ENCODE measurements at regions not wholly inside any gene's neighbourhood (a gene's known extent, or its start where the extent isn't known, plus 50 kb on each side); places are given as distances from the start of the nearest gene placed in this dataset.

- no peak for ATAC-seq (replicated peaks in 6 of 8)
- Histone ChIP-seq H3K4me1 (replicated peaks in 1 of 2) (peaks cover 0 to 29% of the 10 kb centered on the region in 2 donors), H3K27ac (no peak overlapping the region), H3K4me3 (no peak overlapping the region)
- in situ Hi-C loops (cut with MboI; ENCODE audit: low pct_unique_long_range_greater_than_20kb in 2 of 9, low sequenced_read_pairs in 9 of 9, unreplicated experiment in 9 of 9): no loop called here
- WGBS, 10 experiments: 29 to 90% (median 45%) methylated on average over 1 to 2 of the region's 2 CpGs; no CpG with 5 or more reads in 1 of the 10 experiments
Measured at GRCh38 chr1:162984699-162985098, 84.5 kb upstream of the RGS4 start.

GRCh38 chr1:162983671-162984425 is 85.3 kb upstream of the RGS4 start:
- Histone ChIP-seq H3K27ac (no peak overlapping the region), H3K4me3 (no peak overlapping the region), H3K4me1 (replicated peaks in 1 of 2) (peaks cover 0 to 29% of the 10 kb centered on the region in 2 donors)
- in situ Hi-C loops (cut with MboI; ENCODE audit: low pct_unique_long_range_greater_than_20kb in 2 of 9, low sequenced_read_pairs in 9 of 9, unreplicated experiment in 9 of 9): no loop called here
- no peak for ATAC-seq (replicated peaks in 6 of 8)
- WGBS, 10 experiments: 42 to 96% (median 83%) methylated on average over 1 to 3 of the region's 3 CpGs

- Histone ChIP-seq H3K4me1 (replicated peaks in 1 of 2) (peaks cover 0 to 20% of the 10 kb centered on the region in 2 donors), H3K27ac (no peak overlapping the region), H3K4me3 (no peak overlapping the region)
- in situ Hi-C loops (cut with MboI; ENCODE audit: low pct_unique_long_range_greater_than_20kb in 2 of 9, low sequenced_read_pairs in 9 of 9, unreplicated experiment in 9 of 9): no loop called here
- no peak for ATAC-seq (replicated peaks in 6 of 8)
Measured at GRCh38 chr1:162982364-162982763, 86.8 kb upstream of the RGS4 start.

- in situ Hi-C loops (cut with MboI; ENCODE audit: low pct_unique_long_range_greater_than_20kb in 2 of 9, low sequenced_read_pairs in 9 of 9, unreplicated experiment in 9 of 9): no loop called here
- Histone ChIP-seq H3K4me3 (no peak overlapping the region), H3K27ac (no peak overlapping the region), H3K4me1 (replicated peaks in 1 of 2) (peaks cover 0 to 4% of the 10 kb centered on the region in 2 donors)
- 10 to 93% (median 81%) methylated on average over 2 to 8 of the region's 8 CpGs; no CpG with 5 or more reads in 1 of the 10 experiments for WGBS, 10 experiments
- ATAC-seq (replicated peaks in 6 of 8): peak in 3 of 8 experiments; percentile 81 to 94 (median 88)
Measured at GRCh38 chr1:162977944-162978568, 91.1 kb upstream of the RGS4 start.

GRCh38 chr1:162976628-162977027 is 92.5 kb upstream of the RGS4 start:
- Histone ChIP-seq H3K4me1 (replicated peaks in 1 of 2) (no peaks in the 10 kb centered on the region), H3K27ac (no peak overlapping the region), H3K4me3 (no peak overlapping the region)
- WGBS, 10 experiments: 29 to 81% (median 58%) methylated on average over 1 to 3 of the region's 3 CpGs; no CpG with 5 or more reads in 2 of the 10 experiments
- in situ Hi-C loops (cut with MboI; ENCODE audit: low pct_unique_long_range_greater_than_20kb in 2 of 9, low sequenced_read_pairs in 9 of 9, unreplicated experiment in 9 of 9): no loop called here
- no peak for ATAC-seq (replicated peaks in 6 of 8)

GRCh38 chr1:162974810-162975209 is 94.4 kb upstream of the RGS4 start:
- ATAC-seq (replicated peaks in 6 of 8): no peak
- Histone ChIP-seq H3K4me1 (replicated peaks in 1 of 2) (peaks cover 0 to 12% of the 10 kb centered on the region in 2 donors), H3K27ac (no peak overlapping the region), H3K4me3 (no peak overlapping the region)
- in situ Hi-C loops (cut with MboI; ENCODE audit: low pct_unique_long_range_greater_than_20kb in 2 of 9, low sequenced_read_pairs in 9 of 9, unreplicated experiment in 9 of 9): no loop called here

- H3K4me3 ChIP-seq: no peak overlapping the region
- peaks cover 0 to 17% of the 10 kb centered on the region in 2 donors for H3K4me1 ChIP-seq (replicated peaks in 1 of 2)
- ATAC-seq (replicated peaks in 6 of 8): no peak
- in situ Hi-C loops (cut with MboI; ENCODE audit: low pct_unique_long_range_greater_than_20kb in 2 of 9, low sequenced_read_pairs in 9 of 9, unreplicated experiment in 9 of 9): no loop called here
- no peak overlapping the region for H3K27ac ChIP-seq
Measured at GRCh38 chr1:162973381-162973795, 95.8 kb upstream of the RGS4 start.

- Histone ChIP-seq H3K4me1 (replicated peaks in 1 of 2) (peaks cover 0 to 17% of the 10 kb centered on the region in 2 donors), H3K27ac (no peak overlapping the region), H3K4me3 (no peak overlapping the region)
- no peak for ATAC-seq (replicated peaks in 6 of 8)
- in situ Hi-C loops (cut with MboI; ENCODE audit: low pct_unique_long_range_greater_than_20kb in 2 of 9, low sequenced_read_pairs in 9 of 9, unreplicated experiment in 9 of 9): no loop called here
- 28 to 100% (median 85%) methylated on average over 1 to 4 of the region's 4 CpGs for WGBS, 10 experiments
Measured at GRCh38 chr1:162972773-162973172, 96.4 kb upstream of the RGS4 start.

- H3K4me3 ChIP-seq: no peak overlapping the region
- in situ Hi-C loops (cut with MboI; ENCODE audit: low pct_unique_long_range_greater_than_20kb in 2 of 9, low sequenced_read_pairs in 9 of 9, unreplicated experiment in 9 of 9): no loop called here
- peaks cover 0 to 17% of the 10 kb centered on the region in 2 donors for H3K4me1 ChIP-seq (replicated peaks in 1 of 2)
- 33 to 100% (median 61%) methylated on average over 1 to 3 of the region's 3 CpGs; no CpG with 5 or more reads in 3 of the 10 experiments for WGBS, 10 experiments
- no peak overlapping the region for H3K27ac ChIP-seq
- peak in 3 of 8 experiments; percentile 16 to 46 (median 25) for ATAC-seq (replicated peaks in 6 of 8)
Measured at GRCh38 chr1:162970021-162970420, 99.1 kb upstream of the RGS4 start.

GRCh38 chr1:162966613-162967012 is 102.5 kb upstream of the RGS4 start:
- 0 to 100% (median 80%) methylated on average over 1 of the region's 1 CpG; no CpG with 5 or more reads in 3 of the 10 experiments for WGBS, 10 experiments
- Histone ChIP-seq H3K4me1 (replicated peaks in 1 of 2) (peaks cover 0 to 19% of the 10 kb centered on the region in 2 donors), H3K4me3 (no peak overlapping the region), H3K27ac (no peak overlapping the region)
- no peak for ATAC-seq (replicated peaks in 6 of 8)
- in situ Hi-C loops (cut with MboI; ENCODE audit: low pct_unique_long_range_greater_than_20kb in 2 of 9, low sequenced_read_pairs in 9 of 9, unreplicated experiment in 9 of 9): no loop called here

GRCh38 chr1:162964901-162965300 is 103.9 kb upstream of the CCDC190 start:
- H3K27ac ChIP-seq: no peak overlapping the region
- no peak overlapping the region for H3K4me3 ChIP-seq
- in situ Hi-C loops (cut with MboI; ENCODE audit: low pct_unique_long_range_greater_than_20kb in 2 of 9, low sequenced_read_pairs in 9 of 9, unreplicated experiment in 9 of 9): no loop called here
- 22 to 83% (median 61%) methylated on average over 2 to 3 of the region's 3 CpGs for WGBS, 10 experiments
- H3K4me1 ChIP-seq (replicated peaks in 1 of 2): peaks cover 0 to 8% of the 10 kb centered on the region in 2 donors
- ATAC-seq (replicated peaks in 6 of 8): no peak

GRCh38 chr1:162956922-162957321 is 95.9 kb upstream of the CCDC190 start:
- Histone ChIP-seq H3K4me3 (no peak overlapping the region), H3K27ac (no peak overlapping the region), H3K4me1 (replicated peaks in 1 of 2) (peaks cover 0 to 4% of the 10 kb centered on the region in 2 donors)
- no peak for ATAC-seq (replicated peaks in 6 of 8)
- WGBS, 10 experiments: 8 to 83% (median 47%) methylated on average over 1 to 2 of the region's 2 CpGs; no CpG with 5 or more reads in 1 of the 10 experiments
- in situ Hi-C loops (cut with MboI; ENCODE audit: low pct_unique_long_range_greater_than_20kb in 2 of 9, low sequenced_read_pairs in 9 of 9, unreplicated experiment in 9 of 9): no loop called here

GRCh38 chr1:162954824-162955223 is 93.8 kb upstream of the CCDC190 start:
- 78 to 100% (median 93%) methylated on average over 1 to 4 of the region's 4 CpGs; no CpG with 5 or more reads in 3 of the 10 experiments for WGBS, 10 experiments
- in situ Hi-C loops (cut with MboI; ENCODE audit: low pct_unique_long_range_greater_than_20kb in 2 of 9, low sequenced_read_pairs in 9 of 9, unreplicated experiment in 9 of 9): no loop called here

More at GRCh38 chr1:162954824-162955223, 93.8 kb upstream of the CCDC190 start:
- Histone ChIP-seq H3K4me3 (no peak overlapping the region), H3K27ac (no peak overlapping the region), H3K4me1 (replicated peaks in 1 of 2) (peaks cover 0 to 2% of the 10 kb centered on the region in 2 donors)
- no peak for ATAC-seq (replicated peaks in 6 of 8)
